ENCODE measurements at regions not wholly inside any gene's neighbourhood (a gene's known extent, or its start where the extent isn't known, plus 50 kb on each side); places are given as distances from the start of the nearest gene placed in this dataset.
"Not testable (repeated sequence)": the region's sequence is repeated elsewhere in the genome, so short reads cannot be mapped to it uniquely, and the experiment has no call there.

- ChIA-PET POLR2A (no interaction called here), CTCF (interaction anchor here (1.0 kb wide), 1 partner anchor 10 kb away, joined by 3 read pairs; no protein-coding TSS in a partner anchor)
- TF ChIP-seq CTCF (IDR thresholded peaks at IDR 0.05; ENCODE audit: control extremely low read depth, extremely low read depth, low read depth, missing control alignments) = no peak
- DNase-seq (ENCODE audit: extremely low spot score) = no peak
These were observed 139.5 kb downstream of the ALDH8A1 start for GRCh38 chr6:134810402-134810801.

- ChIA-PET POLR2A (interaction anchor here (0.7 kb wide), 1 partner anchor 372 kb away, joined by 8 read pairs; the partner anchor contains the start of gene MYB), CTCF (no interaction called here)
- DNase-seq (ENCODE audit: extremely low spot score) = no peak
- no peak for TF ChIP-seq CTCF (IDR thresholded peaks at IDR 0.05; ENCODE audit: control extremely low read depth, extremely low read depth, low read depth, missing control alignments)
These were observed 140.8 kb downstream of the ALDH8A1 start for GRCh38 chr6:134809130-134809529.

GRCh38 chr6:134806180-134806798, 143.6 kb downstream of the ALDH8A1 start:
- TF ChIP-seq CTCF (IDR thresholded peaks at IDR 0.05; ENCODE audit: control extremely low read depth, extremely low read depth, low read depth, missing control alignments) = no peak
- no peak for DNase-seq (ENCODE audit: extremely low spot score)
- ChIA-PET CTCF (interaction anchor here (1.2 to 2.5 kb wide), 2 partner anchors 9 to 24 kb away, joined by 3 to 6 read pairs; no protein-coding TSS in a partner anchor), POLR2A (no interaction called here)

- DNase-seq (ENCODE audit: extremely low spot score) = no peak
- ChIA-PET POLR2A (no interaction called here), CTCF (interaction anchor here (1.1 to 1.2 kb wide), 2 partner anchors 18 to 25 kb away, joined by 3 to 4 read pairs; no protein-coding TSS in a partner anchor)
- no peak for TF ChIP-seq CTCF (IDR thresholded peaks at IDR 0.05; ENCODE audit: control extremely low read depth, extremely low read depth, low read depth, missing control alignments)
These were observed 144.7 kb downstream of the ALDH8A1 start for GRCh38 chr6:134805168-134805567.

- CTCF ChIA-PET; POLR2A ChIA-PET; DNase-seq (ENCODE audit: extremely low spot score): not testable (repeated sequence)
These were observed 145.6 kb downstream of the ALDH8A1 start for GRCh38 chr6:134804311-134804710.

- CTCF ChIA-PET = interaction anchor here (1.7 kb wide), 1 partner anchor 18 kb away, joined by 4 read pairs; no protein-coding TSS in a partner anchor
- POLR2A ChIA-PET = no interaction called here
- no peak for DNase-seq (ENCODE audit: extremely low spot score)
- no peak for TF ChIP-seq CTCF (IDR thresholded peaks at IDR 0.05; ENCODE audit: control extremely low read depth, extremely low read depth, low read depth, missing control alignments)
These were observed 147.4 kb downstream of the ALDH8A1 start for GRCh38 chr6:134802426-134803058.

GRCh38 chr6:134797400-134798113, 152.3 kb downstream of the ALDH8A1 start:
- ChIA-PET CTCF (no interaction called here), POLR2A (no interaction called here)
- DNase-seq (ENCODE audit: extremely low spot score) = no peak
- TF ChIP-seq CTCF (IDR thresholded peaks at IDR 0.05; ENCODE audit: control extremely low read depth, extremely low read depth, low read depth, missing control alignments) = no peak
